GM12875 (cell line): ENCODE measurements at regions not wholly inside any gene's neighbourhood (a gene's known extent, or its start where the extent isn't known, plus 50 kb on each side); places are given as distances from the start of the nearest gene placed in this dataset.
"Not testable (repeated sequence)": the region's sequence is repeated elsewhere in the genome, so short reads cannot be mapped to it uniquely, and the experiment has no call there.

Source experiments
- H3K4me3 ChIP-seq: one replicate; pipeline ENCODE4 v1.5.1; 2011; ENCODE audit warnings: low read depth, low read length, control low read depth
- CTCF ChIP-seq: IDR thresholded peaks from 2 replicates; pipeline ENCODE4 v1.5.1; 2011; ENCODE audit warnings: low read depth, mild to moderate bottlenecking, control low read depth, inconsistent platforms, low read length, moderate library complexity, borderline replicate concordance; ENCODE audit not compliant: insufficient read depth

- H3K4me3 ChIP-seq, result no peak overlapping the region
- TF ChIP-seq CTCF, result no peak
Measured at GRCh38 chr10:93225938-93226337, 152.2 kb downstream of the CYP26A1 start.

- TF ChIP-seq CTCF, result no peak
Measured at GRCh38 chr10:93226619-93227018, 152.9 kb downstream of the CYP26A1 start.

GRCh38 chr10:93230596-93230995 lies 156.9 kb downstream of the CYP26A1 start:
- not testable (repeated sequence) for H3K4me3 ChIP-seq

More at GRCh38 chr10:93226619-93227018, 152.9 kb downstream of the CYP26A1 start:
- no peak overlapping the region for H3K4me3 ChIP-seq

GRCh38 chr10:93232159-93232558 lies 158.5 kb downstream of the CYP26A1 start:
- not testable (repeated sequence) for H3K4me3 ChIP-seq

GRCh38 chr10:93234940-93235339 lies 161.2 kb downstream of the CYP26A1 start:
- H3K4me3 ChIP-seq, result not testable (repeated sequence)

- H3K4me3 ChIP-seq, result no peak overlapping the region
- TF ChIP-seq CTCF, result no peak
Measured at GRCh38 chr10:93235686-93236085, 162.0 kb downstream of the CYP26A1 start.

- H3K4me3 ChIP-seq, result no peak overlapping the region
- TF ChIP-seq CTCF, result no peak
Measured at GRCh38 chr10:93236393-93237040, 162.8 kb downstream of the CYP26A1 start.

- H3K4me3 ChIP-seq, result no peak overlapping the region
- TF ChIP-seq CTCF, result no peak
Measured at GRCh38 chr10:93245147-93245546, 171.5 kb downstream of the CYP26A1 start.

GRCh38 chr10:93245779-93246178 lies 172.1 kb downstream of the CYP26A1 start:
- TF ChIP-seq CTCF, result no peak

More at GRCh38 chr10:93245779-93246178, 172.1 kb downstream of the CYP26A1 start:
- no peak overlapping the region for H3K4me3 ChIP-seq
